HEK293 (cell line): ENCODE measurements at regions not wholly inside any gene's neighbourhood (a gene's known extent, or its start where the extent isn't known, plus 50 kb on each side); places are given as distances from the start of the nearest gene placed in this dataset.

Experiments
- CTCF ChIA-PET: fragments of 350-600 bp; formaldehyde crosslinking; extraction: SDS; loops from one replicate; lab custom pipeline; 2021; ENCODE audit warnings: antibody characterized with exemption; lab: Yijun Ruan, JAX
- POLR2A ChIA-PET: fragments of 300-600 bp; formaldehyde crosslinking; extraction: SDS; loops from one replicate; lab custom pipeline; 2020; ENCODE audit warnings: antibody characterized with exemption, inconsistent platforms; lab: Yijun Ruan, JAX
- H3K27ac ChIP-seq: fragments of 200-500 bp; sonication (Bioruptor generic); 2 replicates; pipeline ENCODE4 v1.5.1; 2014; ENCODE audit warnings: low read depth, low read length, control low read depth, inconsistent platforms; ENCODE audit errors: extremely low read depth
- H3K36me3 ChIP-seq, 2 experiments: fragments of 200-500 bp in 1 of 2; sonication (Bioruptor generic) in 1 of 2; 1 replicate in 1 of 2; 2 replicates in 1 of 2; pipeline ENCODE4 v1.5.1; 2014 to 2017; ENCODE audit warnings: inconsistent platforms in 2 of 2, low read length in 2 of 2; ENCODE audit not compliant: control insufficient read depth in 2 of 2, insufficient read depth in 1 of 2
- H3K4me1 ChIP-seq: fragments of 200-500 bp; sonication (Bioruptor generic); 2 replicates; pipeline ENCODE4 v1.5.1; 2014; ENCODE audit warnings: mild to moderate bottlenecking, low read length, inconsistent platforms; ENCODE audit not compliant: control insufficient read depth, insufficient read depth
- H3K4me3 ChIP-seq: 2 replicates; pipeline ENCODE4 v1.5.1; 2011; ENCODE audit warnings: low read depth, mild to moderate bottlenecking, control low read depth, low read length, moderate library complexity
- H3K9me3 ChIP-seq: fragments of 200-500 bp; sonication (Bioruptor generic); 2 replicates; pipeline ENCODE4 v1.5.1; 2014; ENCODE audit warnings: low read depth, low read length, inconsistent platforms; ENCODE audit not compliant: control insufficient read depth, insufficient read depth
- FEZF1 ChIP-seq: fragments of 450-650 bp; formaldehyde crosslinking; IDR thresholded peaks from 2 replicates; pipeline ENCODE4 v1.5.1; 2016; ENCODE audit warnings: missing biosample characterization, missing genetic modification characterization
- HOXC10 ChIP-seq: sonication (generic); formaldehyde crosslinking; IDR thresholded peaks from 2 replicates; pipeline ENCODE4 v1.8.1; 2023; ENCODE audit warnings: mild to moderate bottlenecking, missing genetic modification reagents
- KLF1 ChIP-seq: fragments of 450-650 bp; formaldehyde crosslinking; IDR thresholded peaks from 2 replicates; pipeline ENCODE4 v1.5.1; 2016; ENCODE audit warnings: missing biosample characterization, missing genetic modification characterization
- YY2 ChIP-seq: fragments of 450-650 bp; formaldehyde crosslinking; IDR thresholded peaks from 2 replicates; pipeline ENCODE4 v1.5.1; 2016; ENCODE audit warnings: missing biosample characterization, missing genetic modification characterization
- ZNF184 ChIP-seq: fragments of 450-650 bp; IDR thresholded peaks from 2 replicates; pipeline ENCODE4 v1.5.1; 2018; ENCODE audit warnings: missing biosample characterization, mild to moderate bottlenecking, missing genetic modification characterization
- ZNF239 ChIP-seq: fragments of 450-650 bp; formaldehyde crosslinking; IDR thresholded peaks from 2 replicates; pipeline ENCODE4 v1.5.1; 2016; ENCODE audit warnings: missing biosample characterization, missing genetic modification characterization
- ZNF514 ChIP-seq: fragments of 450-650 bp; formaldehyde crosslinking; IDR thresholded peaks from 2 replicates; pipeline ENCODE4 v1.5.1; 2016; ENCODE audit warnings: missing biosample characterization, missing genetic modification characterization
- ZNF529 ChIP-seq: fragments of 450-650 bp; formaldehyde crosslinking; IDR thresholded peaks from 2 replicates; pipeline ENCODE4 v1.5.1; 2017; ENCODE audit warnings: missing genetic modification characterization, missing biosample characterization; ENCODE audit not compliant: insufficient replicate concordance
- ZNF610 ChIP-seq: fragments of 450-650 bp; formaldehyde crosslinking; IDR thresholded peaks from 2 replicates; pipeline ENCODE4 v1.5.1; 2016; ENCODE audit warnings: missing biosample characterization, missing genetic modification characterization, borderline replicate concordance
- ZNF629 ChIP-seq: fragments of 450-650 bp; formaldehyde crosslinking; IDR thresholded peaks from 2 replicates; pipeline ENCODE4 v1.5.1; 2017; ENCODE audit warnings: missing biosample characterization, missing genetic modification characterization
- ZNF660 ChIP-seq: fragments of 450-650 bp; IDR thresholded peaks from 2 replicates; pipeline ENCODE4 v1.5.1; 2018; ENCODE audit warnings: missing biosample characterization, mild to moderate bottlenecking, missing genetic modification characterization
- TF ChIP-seq, protein P1 (sequence below): fragments of 450-650 bp; formaldehyde crosslinking; IDR thresholded peaks from 2 replicates; pipeline ENCODE4 v1.5.0; 2017; ENCODE audit warnings: missing biosample characterization, missing genetic modification characterization, borderline replicate concordance
- TF ChIP-seq, protein P2 (sequence below): fragments of 450-650 bp; formaldehyde crosslinking; IDR thresholded peaks from 2 replicates; pipeline ENCODE4 v1.5.1; 2017; ENCODE audit warnings: missing biosample characterization, missing genetic modification characterization
- TF ChIP-seq, protein P3 (sequence below): fragments of 450-650 bp; formaldehyde crosslinking; IDR thresholded peaks from 2 replicates; pipeline ENCODE4 v1.5.1; 2016; ENCODE audit warnings: missing biosample characterization, missing genetic modification characterization
- TF ChIP-seq, protein P4 (sequence below): fragments of 450-650 bp; formaldehyde crosslinking; IDR thresholded peaks from 2 replicates; pipeline ENCODE4 v1.5.1; 2016; ENCODE audit warnings: missing biosample characterization, missing genetic modification characterization

DNA sequence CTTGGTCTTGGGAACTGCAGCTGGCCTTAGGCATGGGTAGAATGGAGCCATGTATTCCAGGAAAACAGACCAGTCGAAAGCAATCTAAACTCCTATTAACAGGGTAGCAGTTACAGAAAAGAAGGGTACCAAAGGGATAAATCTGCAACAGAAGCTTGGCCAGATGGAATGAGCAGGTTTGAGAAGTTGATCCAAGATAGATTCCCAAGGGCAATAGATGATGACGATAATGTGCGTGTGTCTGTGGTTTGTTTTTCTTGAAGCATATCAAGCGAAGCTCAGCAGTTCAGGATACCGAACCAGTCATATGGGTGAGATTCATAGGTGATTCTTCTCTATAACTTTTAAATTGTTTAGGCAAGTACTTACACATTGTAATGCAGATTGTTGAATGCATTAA is 203.8 kb upstream of the SEMA6D start:
- Histone ChIP-seq H3K27ac (no peak overlapping the region), H3K4me1 (peaks cover 3% of the 10 kb centered on the region; the same call in 1 of the 2 replicates), H3K4me3 (no peak overlapping the region), H3K9me3 (no peaks in the 10 kb centered on the region), H3K36me3 (no peaks in the 10 kb centered on the region)
- CTCF ChIA-PET, result no interaction called here
- TF ChIP-seq ZNF529 (tag by site-specific recombination) (no peak), HOXC10 (no peak), FEZF1 (no peak), ZNF239 (tag by site-specific recombination) (no peak), ZNF610 (no peak), ZNF514 (no peak), YY2 (tag by site-specific recombination) (no peak)
- TF ChIP-seq, protein P1, sequence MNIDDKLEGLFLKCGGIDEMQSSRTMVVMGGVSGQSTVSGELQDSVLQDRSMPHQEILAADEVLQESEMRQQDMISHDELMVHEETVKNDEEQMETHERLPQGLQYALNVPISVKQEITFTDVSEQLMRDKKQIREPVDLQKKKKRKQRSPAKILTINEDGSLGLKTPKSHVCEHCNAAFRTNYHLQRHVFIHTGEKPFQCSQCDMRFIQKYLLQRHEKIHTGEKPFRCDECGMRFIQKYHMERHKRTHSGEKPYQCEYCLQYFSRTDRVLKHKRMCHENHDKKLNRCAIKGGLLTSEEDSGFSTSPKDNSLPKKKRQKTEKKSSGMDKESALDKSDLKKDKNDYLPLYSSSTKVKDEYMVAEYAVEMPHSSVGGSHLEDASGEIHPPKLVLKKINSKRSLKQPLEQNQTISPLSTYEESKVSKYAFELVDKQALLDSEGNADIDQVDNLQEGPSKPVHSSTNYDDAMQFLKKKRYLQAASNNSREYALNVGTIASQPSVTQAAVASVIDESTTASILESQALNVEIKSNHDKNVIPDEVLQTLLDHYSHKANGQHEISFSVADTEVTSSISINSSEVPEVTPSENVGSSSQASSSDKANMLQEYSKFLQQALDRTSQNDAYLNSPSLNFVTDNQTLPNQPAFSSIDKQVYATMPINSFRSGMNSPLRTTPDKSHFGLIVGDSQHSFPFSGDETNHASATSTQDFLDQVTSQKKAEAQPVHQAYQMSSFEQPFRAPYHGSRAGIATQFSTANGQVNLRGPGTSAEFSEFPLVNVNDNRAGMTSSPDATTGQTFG (tag by site-specific recombination), result no peak
- TF ChIP-seq, protein P2, sequence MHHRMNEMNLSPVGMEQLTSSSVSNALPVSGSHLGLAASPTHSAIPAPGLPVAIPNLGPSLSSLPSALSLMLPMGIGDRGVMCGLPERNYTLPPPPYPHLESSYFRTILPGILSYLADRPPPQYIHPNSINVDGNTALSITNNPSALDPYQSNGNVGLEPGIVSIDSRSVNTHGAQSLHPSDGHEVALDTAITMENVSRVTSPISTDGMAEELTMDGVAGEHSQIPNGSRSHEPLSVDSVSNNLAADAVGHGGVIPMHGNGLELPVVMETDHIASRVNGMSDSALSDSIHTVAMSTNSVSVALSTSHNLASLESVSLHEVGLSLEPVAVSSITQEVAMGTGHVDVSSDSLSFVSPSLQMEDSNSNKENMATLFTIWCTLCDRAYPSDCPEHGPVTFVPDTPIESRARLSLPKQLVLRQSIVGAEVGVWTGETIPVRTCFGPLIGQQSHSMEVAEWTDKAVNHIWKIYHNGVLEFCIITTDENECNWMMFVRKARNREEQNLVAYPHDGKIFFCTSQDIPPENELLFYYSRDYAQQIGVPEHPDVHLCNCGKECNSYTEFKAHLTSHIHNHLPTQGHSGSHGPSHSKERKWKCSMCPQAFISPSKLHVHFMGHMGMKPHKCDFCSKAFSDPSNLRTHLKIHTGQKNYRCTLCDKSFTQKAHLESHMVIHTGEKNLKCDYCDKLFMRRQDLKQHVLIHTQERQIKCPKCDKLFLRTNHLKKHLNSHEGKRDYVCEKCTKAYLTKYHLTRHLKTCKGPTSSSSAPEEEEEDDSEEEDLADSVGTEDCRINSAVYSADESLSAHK (tag by site-specific recombination), result no peak
- TF ChIP-seq, protein P3, sequence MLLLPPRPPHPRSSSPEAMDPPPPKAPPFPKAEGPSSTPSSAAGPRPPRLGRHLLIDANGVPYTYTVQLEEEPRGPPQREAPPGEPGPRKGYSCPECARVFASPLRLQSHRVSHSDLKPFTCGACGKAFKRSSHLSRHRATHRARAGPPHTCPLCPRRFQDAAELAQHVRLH (tag by site-specific recombination), result no peak
- POLR2A ChIA-PET, result no interaction called here

DNA sequence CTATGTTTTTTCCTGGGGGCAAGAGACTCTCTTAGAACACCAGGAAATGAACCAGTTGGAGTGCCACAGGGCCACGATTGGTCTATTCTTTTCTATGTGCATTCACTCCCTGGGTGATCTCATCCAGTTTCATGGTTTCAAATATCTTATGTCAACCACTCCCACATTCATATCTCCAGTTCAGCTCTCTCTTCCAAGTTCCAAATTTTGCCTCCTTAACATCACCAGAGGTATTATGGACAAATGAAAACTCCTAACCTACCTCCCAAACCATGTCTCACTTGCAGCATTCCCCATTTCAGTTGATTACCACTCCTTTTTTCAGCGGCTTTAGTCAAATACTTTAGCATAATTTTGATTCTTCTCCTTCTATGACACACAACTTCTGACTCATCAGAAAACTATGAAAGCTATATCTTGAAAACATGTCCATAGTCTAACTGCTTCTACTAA is 203.1 kb upstream of the SEMA6D start:
- Histone ChIP-seq H3K4me1 (peaks cover 3% of the 10 kb centered on the region; the same call in 1 of the 2 replicates), H3K4me3 (no peak overlapping the region), H3K36me3 (no peaks in the 10 kb centered on the region), H3K9me3 (no peaks in the 10 kb centered on the region)
- POLR2A ChIA-PET, result no interaction called here
- TF ChIP-seq ZNF660 (tag by site-specific recombination) (peak; percentile 85), KLF1 (no peak), ZNF629 (tag by site-specific recombination) (peak; percentile 29)
- TF ChIP-seq, all 188 proteins: peak for 2
- H3K27ac ChIP-seq, result no peak overlapping the region
- CTCF ChIA-PET, result interaction anchor here (1.0 kb wide), 1 partner anchor 22 kb away, joined by 3 read pairs; no protein-coding TSS in a partner anchor

DNA sequence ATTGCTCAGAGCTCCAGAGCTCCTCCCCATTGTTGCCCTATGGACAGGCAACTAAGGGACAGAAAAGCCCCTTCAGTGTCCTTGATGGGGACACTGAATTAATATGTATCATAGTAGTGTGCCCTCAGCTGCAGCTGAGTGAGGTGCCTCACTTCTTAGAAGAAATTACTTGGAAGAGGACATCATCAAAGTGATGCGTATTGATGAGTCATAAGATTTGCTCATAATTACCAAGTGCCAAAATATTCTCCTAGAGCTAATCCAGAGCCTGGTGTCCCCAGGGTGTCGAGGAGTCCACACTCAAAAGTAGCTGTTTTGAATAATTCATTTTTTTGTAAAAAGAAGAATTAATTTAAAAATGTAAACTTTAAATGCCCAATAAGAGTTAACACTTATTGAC is 200.7 kb upstream of the SEMA6D start:
- H3K4me1 ChIP-seq, result peaks cover 3% of the 10 kb centered on the region; the same call in 1 of the 2 replicates
- CTCF ChIA-PET, result no interaction called here
- H3K4me3 ChIP-seq, result no peak overlapping the region
- no peaks in the 10 kb centered on the region for H3K9me3 ChIP-seq
- H3K27ac ChIP-seq, result no peak overlapping the region
- POLR2A ChIA-PET, result no interaction called here
- TF ChIP-seq ZNF184, result peak; percentile 75
- TF ChIP-seq, protein P4, sequence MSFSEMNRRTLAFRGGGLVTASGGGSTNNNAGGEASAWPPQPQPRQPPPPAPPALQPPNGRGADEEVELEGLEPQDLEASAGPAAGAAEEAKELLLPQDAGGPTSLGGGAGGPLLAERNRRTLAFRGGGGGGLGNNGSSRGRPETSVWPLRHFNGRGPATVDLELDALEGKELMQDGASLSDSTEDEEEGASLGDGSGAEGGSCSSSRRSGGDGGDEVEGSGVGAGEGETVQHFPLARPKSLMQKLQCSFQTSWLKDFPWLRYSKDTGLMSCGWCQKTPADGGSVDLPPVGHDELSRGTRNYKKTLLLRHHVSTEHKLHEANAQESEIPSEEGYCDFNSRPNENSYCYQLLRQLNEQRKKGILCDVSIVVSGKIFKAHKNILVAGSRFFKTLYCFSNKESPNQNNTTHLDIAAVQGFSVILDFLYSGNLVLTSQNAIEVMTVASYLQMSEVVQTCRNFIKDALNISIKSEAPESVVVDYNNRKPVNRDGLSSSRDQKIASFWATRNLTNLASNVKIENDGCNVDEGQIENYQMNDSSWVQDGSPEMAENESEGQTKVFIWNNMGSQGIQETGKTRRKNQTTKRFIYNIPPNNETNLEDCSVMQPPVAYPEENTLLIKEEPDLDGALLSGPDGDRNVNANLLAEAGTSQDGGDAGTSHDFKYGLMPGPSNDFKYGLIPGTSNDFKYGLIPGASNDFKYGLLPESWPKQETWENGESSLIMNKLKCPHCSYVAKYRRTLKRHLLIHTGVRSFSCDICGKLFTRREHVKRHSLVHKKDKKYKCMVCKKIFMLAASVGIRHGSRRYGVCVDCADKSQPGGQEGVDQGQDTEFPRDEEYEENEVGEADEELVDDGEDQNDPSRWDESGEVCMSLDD (tag by site-specific recombination), result no peak
- H3K36me3 ChIP-seq, result no peaks in the 10 kb centered on the region
